Gastroesophageal sphincter (tissue), 3 donors: ENCODE measurements at regions not wholly inside any gene's neighbourhood (a gene's known extent, or its start where the extent isn't known, plus 50 kb on each side); places are given as distances from the start of the nearest gene placed in this dataset.

Experiments used
- EP300 ChIP-seq: sonication (generic); formaldehyde crosslinking; IDR thresholded peaks from one replicate; pipeline ENCODE4 v1.6.1; 2017; ENCODE audit warnings: antibody characterized with exemption, mild to moderate bottlenecking
- POLR2A ChIP-seq, 2 donors: fragments of 450-650 bp; IDR thresholded peaks; one replicate each; pipeline ENCODE4 v1.6.1; 2017; ENCODE audit warnings: antibody characterized with exemption in 2 of 2, mild to moderate bottlenecking in 2 of 2, moderate library complexity in 1 of 2
- POLR2AphosphoS5 ChIP-seq: sonication (generic); formaldehyde crosslinking; IDR thresholded peaks from one replicate; pipeline ENCODE4 v1.6.1; 2017; ENCODE audit warnings: antibody characterized with exemption
- TF ChIP-seq, protein P1 (sequence below), 4 experiments: fragments of 200-600 bp in 2 of 4; fragments of 450-650 bp in 2 of 4; sonication (generic) in 1 of 4; IDR thresholded peaks; one replicate each; pipeline ENCODE4 v1.5.1; 2017 to 2019; ENCODE audit warnings: antibody characterized with exemption in 4 of 4, mild to moderate bottlenecking in 2 of 4, moderate library complexity in 2 of 4

DNA sequence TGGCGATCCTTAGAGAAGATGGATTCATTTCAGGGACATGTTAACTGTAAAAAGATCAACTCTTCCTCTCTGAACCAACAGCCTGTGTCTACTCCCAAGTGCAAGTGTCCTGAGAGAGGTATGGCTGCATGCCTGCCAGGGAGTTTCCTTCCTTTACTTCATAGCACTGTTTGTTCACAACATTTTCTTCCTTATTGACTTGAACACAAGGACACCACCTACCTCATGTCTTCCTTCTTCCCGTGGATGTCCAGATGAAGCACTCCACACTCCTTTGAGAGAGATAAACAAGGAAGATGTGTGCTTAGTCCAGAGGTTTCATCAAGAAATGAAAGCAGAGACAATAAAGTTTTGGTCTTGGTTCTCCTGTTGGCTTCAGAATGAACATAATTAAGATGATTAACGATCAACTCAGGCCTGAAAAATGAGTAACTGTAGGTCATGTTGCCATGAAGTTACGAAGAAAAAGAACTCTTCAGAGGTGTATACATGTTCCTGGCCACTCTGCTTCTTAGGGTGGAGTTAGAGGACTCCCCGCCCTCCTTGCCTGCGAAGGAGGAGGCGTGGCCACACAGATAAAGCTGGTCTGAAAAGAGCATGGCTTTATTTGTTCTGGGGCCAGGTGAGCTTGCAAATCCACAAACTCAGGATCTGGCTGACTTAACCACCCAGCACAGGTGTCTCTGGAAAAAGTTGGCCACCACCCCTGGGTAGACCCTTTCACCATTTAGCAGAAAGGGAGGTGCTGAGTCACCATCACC lies 155.0 kb upstream of the KCTD1 start:
- TF ChIP-seq POLR2A (IDR thresholded peaks at IDR 0.05) (no peak), POLR2AphosphoS5 (no peak), EP300 (no peak)
- TF ChIP-seq, protein P1, sequence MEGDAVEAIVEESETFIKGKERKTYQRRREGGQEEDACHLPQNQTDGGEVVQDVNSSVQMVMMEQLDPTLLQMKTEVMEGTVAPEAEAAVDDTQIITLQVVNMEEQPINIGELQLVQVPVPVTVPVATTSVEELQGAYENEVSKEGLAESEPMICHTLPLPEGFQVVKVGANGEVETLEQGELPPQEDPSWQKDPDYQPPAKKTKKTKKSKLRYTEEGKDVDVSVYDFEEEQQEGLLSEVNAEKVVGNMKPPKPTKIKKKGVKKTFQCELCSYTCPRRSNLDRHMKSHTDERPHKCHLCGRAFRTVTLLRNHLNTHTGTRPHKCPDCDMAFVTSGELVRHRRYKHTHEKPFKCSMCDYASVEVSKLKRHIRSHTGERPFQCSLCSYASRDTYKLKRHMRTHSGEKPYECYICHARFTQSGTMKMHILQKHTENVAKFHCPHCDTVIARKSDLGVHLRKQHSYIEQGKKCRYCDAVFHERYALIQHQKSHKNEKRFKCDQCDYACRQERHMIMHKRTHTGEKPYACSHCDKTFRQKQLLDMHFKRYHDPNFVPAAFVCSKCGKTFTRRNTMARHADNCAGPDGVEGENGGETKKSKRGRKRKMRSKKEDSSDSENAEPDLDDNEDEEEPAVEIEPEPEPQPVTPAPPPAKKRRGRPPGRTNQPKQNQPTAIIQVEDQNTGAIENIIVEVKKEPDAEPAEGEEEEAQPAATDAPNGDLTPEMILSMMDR (IDR thresholded peaks at IDR 0.05), result no peak
